ENCODE measurements at regions not wholly inside any gene's neighbourhood (a gene's known extent, or its start where the extent isn't known, plus 50 kb on each side); places are given as distances from the start of the nearest gene placed in this dataset.

DNA sequence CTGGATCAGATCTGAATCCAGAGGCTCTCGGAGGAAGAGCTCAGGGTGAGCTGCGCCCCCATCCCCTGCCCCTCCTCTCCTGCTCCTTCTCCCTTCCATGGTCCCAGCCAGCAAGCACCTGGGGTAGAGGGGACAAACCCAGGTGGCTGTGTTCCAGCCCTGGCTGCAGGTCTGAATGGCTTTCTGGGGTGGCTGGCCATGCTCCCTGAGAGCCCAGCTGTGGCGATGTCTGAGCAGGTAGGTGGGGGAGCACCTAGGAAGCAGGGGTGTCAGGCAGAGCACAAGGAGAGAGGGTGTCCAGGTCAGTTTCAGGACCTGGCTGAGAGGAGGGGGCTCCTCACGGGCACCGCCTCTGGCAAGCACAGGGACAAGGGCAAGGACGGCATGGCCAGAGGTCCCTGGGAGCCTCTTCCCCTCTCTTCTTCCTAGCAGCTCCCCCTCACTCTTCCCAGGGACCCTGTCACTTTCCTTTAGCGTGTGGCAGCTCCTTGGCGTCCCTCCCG is 310.0 kb downstream of the SEC14L1 start:
- DNase-seq: no peak

DNA sequence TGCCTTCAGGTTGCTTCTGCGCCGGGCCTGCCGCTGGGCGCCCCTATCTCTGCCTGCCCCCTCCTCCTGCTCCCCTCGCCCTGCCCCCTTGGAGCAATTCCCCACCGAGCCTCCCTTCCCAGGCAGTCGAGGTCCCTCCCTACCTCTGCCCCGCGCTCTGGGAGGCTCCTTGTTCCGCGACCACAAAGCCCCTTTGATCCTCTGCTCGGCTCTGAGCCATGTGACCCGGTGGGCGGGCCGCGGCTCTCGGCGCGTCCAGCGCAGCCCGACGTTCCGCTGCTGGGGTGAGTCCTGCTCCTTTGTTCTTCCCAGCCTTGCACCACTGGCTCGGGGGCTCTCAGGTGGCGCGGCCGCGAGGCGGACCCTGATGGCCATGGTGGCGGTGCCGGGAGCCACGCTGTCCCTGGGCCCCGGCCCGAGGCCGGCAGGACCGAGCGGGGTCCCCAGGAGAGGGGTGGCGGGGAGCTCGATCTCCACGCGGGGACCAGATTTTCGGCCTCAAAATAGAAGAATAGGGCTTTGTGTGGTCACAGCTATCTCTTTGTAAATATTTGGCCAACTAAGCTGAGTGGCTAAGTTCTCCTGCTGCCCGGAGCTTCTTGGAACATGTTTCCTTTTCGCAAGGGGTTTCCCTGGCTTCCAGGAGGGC is 310.6 kb downstream of the SEC14L1 start:
- no peak for DNase-seq

DNA sequence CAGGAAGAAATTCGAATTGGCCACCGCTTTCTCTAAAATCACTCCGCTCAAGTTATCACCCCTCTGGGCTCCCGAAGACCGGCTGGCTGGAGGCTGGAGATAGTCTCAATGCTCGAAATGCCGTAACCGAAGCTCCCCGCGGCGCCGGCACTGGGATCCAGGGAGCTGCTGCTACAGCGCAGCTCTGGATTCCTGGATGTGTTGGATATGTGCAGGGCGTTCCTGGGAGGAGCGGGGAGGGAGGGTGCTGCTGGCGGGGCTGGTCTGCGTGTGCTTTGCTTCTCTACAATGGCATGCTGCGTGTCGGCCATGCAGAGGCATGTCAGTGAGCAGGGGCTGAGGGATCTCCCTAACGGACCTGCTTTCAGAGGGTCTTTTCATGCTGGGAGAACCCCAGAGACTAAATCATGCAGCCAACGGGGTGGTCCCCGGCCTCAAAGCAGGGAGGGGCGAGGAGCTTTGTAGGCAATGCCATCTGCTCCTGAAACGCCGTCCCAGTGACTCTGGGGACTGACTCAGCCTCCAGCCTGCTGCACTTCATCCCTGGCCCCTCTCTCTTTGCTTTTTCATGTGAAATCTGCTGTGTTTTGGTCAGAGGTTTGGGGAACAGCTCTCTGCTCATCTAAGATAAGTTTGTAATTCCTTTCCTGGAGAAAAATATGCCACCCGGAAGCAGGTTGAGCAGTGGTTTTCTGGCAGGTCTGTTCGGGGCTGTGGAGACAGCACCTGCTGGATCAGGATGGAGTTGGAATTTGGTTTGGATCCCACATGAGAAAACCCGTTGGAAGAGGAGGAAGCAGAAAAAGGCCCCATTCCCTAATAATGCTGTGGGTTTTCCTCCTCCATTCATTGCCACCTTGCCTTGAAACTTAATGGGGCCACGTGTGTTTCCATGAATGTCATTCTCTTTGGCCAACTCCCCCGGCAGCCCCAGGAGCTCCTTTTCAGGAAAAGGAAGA is 311.4 kb downstream of the SEC14L1 start:
- no peak for DNase-seq

DNA sequence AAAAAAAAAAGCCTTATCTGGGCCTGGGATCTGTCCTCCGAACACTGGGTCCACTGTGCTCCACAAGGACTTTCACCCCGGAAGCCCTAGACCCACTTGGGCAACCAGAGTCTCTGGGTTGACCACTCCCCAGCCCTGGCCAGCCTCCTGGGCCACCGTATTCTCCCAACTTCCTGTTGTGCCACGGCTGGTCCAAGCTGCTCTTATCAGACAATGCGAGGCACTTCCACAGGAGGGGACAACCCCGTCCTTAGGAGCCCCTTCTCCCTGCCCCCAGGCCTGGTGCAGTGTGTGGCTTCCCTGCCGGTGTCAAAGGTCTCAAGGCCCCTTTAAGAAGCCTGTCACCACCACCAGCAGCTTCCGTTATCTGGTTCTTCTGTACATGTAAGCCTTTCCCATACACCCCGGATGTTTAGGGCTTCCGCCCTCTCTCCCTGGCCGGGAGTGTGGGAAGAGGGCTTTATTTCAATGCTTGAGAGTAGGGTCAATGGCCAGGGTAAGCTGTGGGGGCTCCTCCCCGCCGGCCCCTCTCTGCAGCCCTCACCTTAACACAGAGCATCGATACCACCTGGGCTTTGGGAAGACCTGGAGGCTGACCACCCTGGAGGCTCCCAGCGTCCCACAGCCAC is 313.0 kb downstream of the SEC14L1 start:
- no peak for DNase-seq

DNA sequence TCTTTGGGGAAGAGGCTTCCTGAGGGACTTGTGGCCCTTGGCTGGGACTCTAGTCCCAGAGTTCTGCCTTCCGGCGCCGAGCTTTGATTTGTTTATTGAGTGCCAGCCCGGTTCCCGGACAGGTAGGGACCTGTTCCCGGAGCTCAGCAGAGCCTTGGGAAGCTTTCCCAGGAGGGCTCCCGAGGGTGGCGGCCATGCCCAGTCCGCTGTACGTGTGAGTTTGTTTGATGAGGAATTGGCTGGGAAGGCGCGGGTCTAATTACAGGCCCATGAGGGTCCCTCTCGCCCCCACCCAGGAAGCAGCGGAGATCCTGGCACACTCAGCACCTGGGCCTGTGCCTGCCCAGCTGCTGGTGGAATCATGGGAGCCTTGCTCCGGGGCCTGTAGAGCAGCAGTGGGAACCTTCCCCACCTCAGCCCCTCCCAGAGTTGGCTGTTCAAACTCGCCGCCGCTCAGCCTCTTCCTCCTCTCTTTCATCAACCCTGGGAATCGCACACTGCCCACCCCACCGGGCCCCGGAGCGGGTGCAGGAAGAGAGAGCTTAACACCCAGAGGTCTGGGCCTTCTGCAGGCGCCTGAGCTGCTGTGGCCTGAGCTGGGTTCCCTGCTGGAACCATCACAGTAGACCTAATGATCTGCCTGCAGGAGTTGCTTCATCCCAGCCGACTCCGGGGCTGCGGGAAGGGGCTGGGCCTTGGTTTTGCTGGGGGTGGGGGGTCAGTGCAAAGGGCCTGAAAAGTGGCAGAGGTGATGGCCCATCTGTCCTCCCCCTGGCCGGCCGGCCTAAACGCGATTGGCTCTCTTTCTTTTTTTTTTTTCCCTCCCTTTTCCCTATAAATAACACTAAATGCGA is 313.7 kb downstream of the SEC14L1 start:
- DNase-seq: no peak

DNA sequence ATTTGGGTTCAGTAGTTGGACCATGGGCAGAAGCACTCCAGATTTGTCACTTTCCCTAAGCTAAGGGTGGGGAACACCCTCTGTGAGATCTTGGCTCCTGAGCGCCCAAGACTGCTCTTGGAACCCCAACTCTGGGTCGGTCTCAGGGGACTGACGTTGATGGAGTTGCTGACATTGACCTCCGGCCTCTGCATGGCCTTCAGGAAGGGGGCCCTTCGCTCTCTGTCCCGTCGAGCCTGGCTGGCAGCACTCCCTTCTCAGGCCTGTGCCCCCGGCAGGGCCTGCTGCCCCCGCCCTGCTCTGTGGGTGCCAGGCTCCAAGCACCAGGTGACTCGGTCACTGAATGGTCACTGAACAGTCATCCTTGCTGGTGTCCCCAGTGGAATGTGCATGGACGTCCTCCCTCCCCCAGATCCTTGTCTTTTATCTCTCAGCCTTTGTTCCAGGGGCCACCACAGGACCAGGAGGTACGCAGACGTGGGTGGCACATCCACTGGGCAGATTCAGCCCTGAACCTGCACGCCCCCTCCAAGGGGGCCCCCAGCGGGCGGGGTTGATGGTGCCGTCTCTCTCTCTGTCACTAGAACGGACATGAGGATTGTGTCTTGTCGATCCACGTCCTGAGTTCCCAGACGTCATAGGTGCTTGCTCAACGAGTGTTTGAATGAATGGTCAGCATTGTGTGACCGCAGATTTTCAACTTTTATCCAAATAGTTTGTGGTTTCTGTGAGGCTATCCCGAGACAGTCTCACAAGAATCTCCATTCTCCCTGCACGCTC is 314.5 kb downstream of the SEC14L1 start:
- DNase-seq: no peak

DNA sequence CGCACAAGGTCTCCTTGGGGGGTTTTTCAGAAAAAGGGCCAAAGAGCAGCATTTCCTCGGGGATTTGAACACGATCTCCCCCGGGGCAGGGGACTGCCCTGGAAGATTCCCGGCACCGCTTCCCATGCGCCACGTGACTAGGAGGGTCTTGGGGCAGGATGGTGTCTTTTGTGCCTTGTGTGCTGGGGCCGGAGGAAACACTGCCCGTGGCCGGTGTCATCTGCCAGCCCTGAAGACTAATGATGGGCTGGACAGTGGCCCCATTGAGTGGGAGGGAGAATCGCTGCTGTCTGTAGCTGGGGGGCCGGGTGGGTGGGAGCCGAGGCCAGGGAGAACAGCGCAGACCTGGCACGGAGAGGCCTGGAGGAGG is 315.1 kb downstream of the SEC14L1 start:
- DNase-seq: no peak

DNA sequence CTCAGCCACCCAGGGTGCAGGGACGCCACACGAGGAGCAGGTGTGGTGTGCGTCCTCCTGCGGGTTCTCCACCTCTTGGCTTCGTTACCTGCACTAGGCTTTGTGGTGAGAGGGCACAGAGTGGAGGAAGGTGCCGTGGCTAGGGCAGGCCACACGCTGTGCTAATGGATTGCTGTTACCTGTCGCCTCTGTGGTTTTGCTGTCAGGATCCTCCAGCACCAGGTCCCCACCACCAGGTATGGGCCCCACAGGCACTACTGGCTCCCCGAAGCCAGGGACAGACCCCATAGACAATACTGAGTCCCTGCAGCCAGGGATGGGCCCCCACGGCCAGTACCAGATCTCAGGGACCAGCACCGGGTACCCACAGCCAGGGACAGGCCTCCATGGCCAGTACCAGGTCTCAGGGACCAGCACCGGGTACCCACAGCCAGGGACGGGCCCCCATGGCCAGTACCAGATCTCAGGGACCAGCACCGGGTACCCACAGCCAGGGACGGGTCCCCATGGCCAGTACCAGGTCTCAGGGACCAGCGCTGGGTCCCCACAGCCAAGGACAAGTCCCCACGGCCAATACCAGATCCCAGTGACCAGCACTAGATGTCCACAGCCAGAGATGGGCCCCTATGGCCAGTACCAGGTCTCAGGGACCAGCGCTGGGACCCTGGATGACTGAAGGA is 315.6 kb downstream of the SEC14L1 start:
- DNase-seq: no peak

DNA sequence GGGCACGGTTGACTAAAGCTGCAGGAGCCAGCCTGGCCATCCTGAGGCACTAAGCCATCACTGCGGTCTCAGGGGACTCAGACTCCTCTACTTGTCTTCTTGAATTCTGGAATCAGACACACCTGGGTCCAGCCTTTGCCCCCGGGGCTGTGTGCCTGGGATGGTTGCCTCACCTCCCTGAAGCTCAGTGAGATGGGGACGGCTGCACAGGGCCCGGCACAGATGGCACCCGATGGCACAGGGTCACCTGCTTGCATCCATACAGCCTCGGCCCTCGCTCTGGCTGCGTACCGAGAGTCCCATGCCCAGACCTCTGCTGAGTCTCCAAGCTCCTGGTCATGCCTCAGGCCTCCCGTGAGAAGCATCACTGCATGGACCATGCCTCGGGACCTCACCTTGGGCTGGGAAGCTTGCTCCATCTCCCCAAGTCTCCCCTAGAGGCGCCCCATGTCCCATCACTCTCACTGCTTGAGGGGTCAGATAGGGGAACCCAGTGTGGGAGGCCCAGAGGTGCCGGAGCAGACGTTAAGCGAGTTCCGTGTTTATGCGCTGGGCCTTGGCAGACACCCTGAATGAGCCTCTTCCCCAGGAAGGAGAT is 316.3 kb downstream of the SEC14L1 start:
- DNase-seq: no peak

DNA sequence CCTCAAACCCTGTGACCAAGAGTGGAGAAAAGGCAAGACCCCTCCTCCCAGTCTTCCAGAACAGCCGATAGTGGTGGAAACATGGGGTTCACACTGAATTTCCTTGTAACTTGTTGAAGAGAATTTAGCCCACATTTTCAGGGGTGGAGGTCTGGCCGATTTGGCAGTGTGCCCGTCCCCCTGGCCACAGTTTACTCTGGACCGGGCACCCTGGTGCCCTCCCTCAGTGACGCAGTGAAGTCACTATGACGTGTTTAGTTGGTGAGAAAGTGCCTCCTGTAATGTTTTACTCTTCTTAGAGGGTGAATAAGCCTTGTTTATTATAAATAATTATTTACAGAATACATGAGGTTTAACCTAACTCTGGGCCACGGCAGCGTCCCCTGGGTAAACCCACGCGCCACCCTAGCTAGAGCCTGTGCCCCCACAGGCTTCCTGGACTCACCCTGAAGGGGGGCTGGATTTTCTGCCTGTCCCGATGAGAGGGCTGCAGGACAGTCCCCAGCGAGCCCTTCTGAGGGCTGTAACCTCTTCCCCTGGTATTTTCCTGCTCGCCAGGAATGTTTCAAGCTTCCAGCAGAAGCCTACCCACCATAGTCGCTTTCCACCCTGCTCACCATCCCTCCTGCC is 316.9 kb downstream of the SEC14L1 start:
- no peak for DNase-seq

DNA sequence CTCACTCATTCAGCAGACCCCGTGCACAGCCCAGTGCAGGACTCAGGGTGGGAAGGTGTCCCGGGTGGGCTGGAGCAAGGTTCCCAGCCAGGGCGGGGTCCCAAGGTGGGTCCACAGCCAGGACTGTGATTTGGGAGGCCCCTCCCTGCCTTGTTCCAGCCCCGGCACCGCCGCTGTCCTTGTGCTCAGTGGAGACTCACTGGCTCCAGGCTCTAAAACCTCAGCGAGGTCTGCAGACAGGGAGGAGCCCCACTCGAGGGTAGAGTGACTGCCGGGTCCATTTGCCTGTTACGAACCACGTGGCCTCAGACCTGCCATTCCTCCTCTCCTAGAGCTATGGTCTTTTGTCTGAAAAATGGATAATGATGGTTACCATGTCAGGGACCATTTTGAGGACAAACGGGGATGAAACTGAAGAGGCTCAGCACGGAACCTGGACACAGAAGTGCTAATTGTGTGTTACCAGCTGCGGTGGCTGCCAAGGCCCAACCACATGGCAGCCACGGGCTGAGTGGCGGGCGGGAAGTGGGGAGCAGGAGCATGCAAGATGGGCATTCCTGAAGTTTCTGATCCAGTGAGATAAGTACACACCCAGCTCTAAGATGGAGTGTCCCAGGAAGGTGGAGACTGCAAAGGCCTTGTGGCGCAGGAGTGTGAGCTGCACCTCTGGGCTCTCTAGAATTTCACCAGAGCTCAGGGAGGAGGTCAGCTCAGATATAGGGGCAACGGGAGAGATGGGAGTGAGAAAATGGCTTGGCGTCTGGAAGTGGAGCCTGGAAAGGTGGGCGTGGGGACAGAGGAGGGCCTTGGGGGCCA is 317.6 kb downstream of the SEC14L1 start:
- no peak for DNase-seq

DNA sequence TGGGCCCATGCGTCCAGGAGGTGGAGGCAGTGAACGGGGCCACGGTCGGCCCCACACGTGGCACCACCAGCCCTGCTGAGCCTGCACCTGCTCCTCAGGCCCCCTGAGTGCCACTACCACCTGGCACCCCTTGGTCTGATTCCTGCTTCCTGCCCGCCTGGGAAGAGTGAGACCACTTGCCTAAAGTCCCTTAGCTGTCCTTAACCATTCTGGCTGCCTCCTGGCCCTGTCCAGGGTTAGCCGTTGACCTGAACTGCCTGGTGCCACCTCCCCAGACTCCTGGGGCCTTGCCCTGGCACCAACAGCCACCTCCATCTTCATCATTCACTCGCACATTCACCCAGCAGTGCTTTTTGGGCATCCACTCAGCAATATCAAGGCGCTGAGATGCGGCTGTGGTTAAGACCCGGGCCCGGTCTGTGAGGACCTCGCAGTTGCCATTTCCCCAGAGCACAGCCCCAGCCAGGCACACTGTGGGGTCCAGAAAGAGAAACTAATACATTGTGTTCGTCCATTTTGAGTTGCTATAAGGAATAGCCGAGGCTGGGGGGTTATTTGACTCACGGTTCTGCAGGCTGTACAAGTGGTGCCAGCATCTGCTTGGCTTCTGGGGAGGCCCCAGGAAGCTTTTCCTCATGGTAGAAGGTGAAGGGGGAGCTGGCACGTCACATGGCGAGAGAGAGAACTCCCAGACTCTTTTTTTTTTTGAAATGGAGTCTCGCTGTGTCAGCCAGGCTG is 318.4 kb downstream of the SEC14L1 start:
- DNase-seq: no peak

DNA sequence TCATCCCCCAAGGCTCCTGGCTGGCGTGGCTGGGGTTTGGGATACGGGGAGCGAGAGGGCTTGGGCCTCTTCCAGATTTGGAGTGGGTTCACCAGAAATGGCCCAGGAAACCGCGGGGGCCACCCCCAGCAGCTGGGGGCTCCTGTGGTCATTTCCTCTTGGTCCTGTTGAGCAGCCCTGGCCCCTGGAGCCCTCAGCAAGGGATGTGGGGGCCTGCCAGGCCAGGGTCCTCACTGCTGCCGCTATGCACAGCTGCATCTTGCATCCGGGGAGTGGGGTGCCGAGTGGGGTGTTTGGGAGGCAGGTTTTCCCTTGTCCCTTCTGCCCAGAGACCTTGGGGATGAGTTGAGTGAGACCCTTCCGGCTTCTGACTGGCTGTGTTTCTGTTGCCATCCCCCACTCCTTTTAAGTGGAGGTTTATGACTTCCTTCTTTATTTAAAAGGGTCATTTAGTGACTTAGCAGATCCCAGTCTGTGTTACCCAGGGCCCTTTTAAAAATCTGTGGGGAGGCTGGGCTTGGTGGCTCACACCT is 319.8 kb downstream of the SEC14L1 start:
- DNase-seq: no peak

DNA sequence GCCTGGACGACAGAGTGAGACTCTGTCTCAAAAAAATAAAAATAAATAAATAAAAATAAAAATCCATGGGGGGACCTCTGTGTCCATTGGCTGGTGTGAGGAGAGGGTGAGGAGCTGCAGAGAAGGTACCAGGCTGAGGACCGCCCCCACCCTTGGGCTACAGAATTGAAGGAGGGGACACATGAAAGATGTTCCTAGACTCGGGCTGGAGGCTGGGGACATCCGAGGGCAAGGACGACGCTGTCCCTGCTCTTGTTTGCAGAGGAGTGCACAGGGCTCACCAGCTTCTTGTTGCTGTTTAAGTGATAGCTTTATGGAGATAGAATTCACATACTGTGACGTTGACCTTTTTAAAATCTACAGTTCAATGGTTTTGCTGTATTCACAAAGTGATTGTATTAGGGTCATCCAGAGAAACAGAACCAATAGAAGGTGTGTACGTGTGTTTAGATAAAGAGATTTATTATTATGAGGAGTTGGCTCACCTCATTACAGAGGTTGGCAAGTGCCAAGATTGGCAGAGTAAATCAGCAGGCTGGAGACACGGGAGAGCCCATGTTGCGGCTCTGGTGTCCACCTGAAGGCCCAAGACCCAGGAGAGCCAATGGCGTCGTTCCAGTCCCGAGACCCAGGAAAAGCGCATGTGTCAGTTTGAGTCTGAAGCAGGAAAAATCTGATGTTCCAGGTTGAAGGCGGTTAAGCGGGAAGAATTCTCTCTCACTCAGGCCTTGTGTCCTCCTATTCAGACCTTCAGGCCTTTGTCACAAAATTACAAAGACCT is 320.7 kb downstream of the SEC14L1 start:
- DNase-seq: no peak

DNA sequence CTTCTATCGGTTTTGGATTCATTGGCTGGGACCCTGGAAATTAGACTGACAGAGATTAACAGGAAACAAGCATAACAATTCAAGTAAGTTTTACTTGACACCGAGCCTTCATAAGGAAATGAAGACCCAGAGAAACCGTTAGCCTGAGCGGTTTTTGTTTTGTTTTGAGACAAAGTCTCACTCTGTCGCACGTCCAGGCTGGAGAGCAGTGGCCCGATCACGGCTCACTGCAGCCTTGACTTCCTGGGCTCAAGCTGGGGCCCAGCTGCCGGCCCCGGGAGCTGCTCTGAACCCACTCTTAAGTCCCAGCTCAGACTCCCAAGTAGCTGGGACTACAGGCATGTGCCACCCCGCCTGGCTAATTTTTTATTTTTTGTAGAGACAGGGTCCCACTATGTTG is 321.3 kb downstream of the SEC14L1 start:
- no peak for DNase-seq

DNA sequence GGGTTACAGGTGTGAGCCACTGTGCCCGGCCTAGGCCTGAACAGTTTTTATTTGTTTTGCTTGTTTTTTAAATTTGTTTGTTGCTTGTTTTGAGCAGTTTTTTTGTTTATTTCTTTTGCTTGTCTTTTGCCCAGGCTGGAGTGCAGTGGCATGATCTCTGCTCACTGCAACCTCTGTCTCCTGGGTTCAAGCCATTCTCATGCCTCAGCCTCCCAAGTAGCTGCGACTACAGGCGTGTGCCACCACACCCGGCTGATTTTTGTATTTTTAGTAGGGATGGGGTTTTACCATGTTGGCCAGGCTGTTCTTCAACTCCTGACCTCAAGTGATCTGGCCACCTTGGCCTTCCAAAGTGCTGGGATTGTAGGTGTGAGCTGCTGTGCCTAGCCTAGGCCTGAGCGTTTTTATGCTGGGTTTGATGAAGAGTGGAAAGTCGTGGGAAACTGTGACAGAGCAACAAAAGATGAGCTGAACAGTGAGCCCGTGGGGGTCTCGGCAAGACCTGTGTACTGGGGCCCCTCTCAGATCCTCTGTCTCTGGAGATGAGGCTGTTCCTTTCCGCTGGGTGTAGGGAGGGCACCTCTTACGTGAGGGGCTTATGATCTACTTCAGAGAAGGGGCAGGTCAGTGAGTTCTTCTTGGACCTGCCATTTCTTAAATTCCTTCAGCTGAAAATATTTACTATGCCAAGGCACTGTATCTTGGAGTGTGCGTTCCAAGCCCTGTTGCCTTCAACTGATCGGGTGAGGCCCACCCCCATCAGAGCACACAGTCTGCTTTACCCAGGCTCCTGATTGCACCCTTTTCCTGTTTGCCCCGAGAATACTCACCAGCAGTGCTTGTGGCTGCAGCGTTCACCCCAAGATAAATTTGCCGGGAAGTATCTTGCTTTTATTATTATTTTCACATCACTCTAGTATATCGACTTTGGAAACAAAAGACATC is 322.1 kb downstream of the SEC14L1 start:
- DNase-seq: no peak

DNA sequence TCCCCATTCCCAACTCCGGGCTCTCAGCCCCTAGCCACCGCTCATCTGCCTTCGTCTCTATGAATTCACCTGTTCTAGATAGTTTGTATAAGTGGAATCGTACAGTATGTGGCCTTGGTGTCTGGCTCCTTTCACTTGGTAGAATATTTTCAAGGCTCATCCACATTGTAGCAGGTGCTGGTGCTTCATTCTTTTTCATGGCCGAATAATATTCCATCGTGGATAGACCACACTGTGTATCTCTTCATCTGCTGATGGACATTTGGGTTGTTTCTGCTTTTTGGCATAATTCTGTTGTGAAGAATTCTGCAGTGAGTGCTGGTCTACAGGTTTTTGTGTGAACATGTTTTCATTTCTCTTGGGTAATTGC is 324.2 kb downstream of the SEC14L1 start:
- no peak for DNase-seq
